Immature natural killer cell (primary cell): ENCODE measurements at regions not wholly inside any gene's neighbourhood (a gene's known extent, or its start where the extent isn't known, plus 50 kb on each side); places are given as distances from the start of the nearest gene placed in this dataset.

ENCODE experiments used
- DNase-seq, 3 donors: peaks; one replicate each; pipeline ENCODE4 v3.0.0; 2022; ENCODE audit warnings: mixed read lengths in 1 of 3
- H3K27ac Mint-ChIP-seq, 6 donors: one replicate each; pipeline ENCODE4 v1.8.0; 2020; ENCODE audit warnings: mixed read lengths in 6 of 6, mild to moderate bottlenecking in 5 of 6, inconsistent platforms in 4 of 6, moderate library complexity in 3 of 6
- H3K27me3 Mint-ChIP-seq, 3 donors: one replicate each; pipeline ENCODE4 v1.8.0; 2020 to 2021; ENCODE audit warnings: low read depth in 3 of 3, mild to moderate bottlenecking in 3 of 3, mixed read lengths in 3 of 3, moderate library complexity in 3 of 3, inconsistent platforms in 1 of 3
- H3K36me3 Mint-ChIP-seq, 3 donors: one replicate each; pipeline ENCODE4 v1.8.0; 2020; ENCODE audit warnings: mixed read lengths in 3 of 3, inconsistent platforms in 2 of 3, mild to moderate bottlenecking in 2 of 3
- H3K4me1 Mint-ChIP-seq, 2 donors: one replicate each; pipeline ENCODE4 v1.8.0; 2020; ENCODE audit warnings: inconsistent platforms in 2 of 2, mild to moderate bottlenecking in 2 of 2, mixed read lengths in 2 of 2, moderate library complexity in 1 of 2
- H3K4me3 Mint-ChIP-seq, 5 donors: one replicate each; pipeline ENCODE4 v1.8.0; 2020; ENCODE audit warnings: mild to moderate bottlenecking in 5 of 5, mixed read lengths in 5 of 5, inconsistent platforms in 3 of 5, moderate library complexity in 3 of 5
- H3K9me3 Mint-ChIP-seq, 6 donors: one replicate each; pipeline ENCODE4 v1.8.0; 2020; ENCODE audit warnings: mild to moderate bottlenecking in 6 of 6, mixed read lengths in 6 of 6, inconsistent platforms in 4 of 6, moderate library complexity in 3 of 6

DNA sequence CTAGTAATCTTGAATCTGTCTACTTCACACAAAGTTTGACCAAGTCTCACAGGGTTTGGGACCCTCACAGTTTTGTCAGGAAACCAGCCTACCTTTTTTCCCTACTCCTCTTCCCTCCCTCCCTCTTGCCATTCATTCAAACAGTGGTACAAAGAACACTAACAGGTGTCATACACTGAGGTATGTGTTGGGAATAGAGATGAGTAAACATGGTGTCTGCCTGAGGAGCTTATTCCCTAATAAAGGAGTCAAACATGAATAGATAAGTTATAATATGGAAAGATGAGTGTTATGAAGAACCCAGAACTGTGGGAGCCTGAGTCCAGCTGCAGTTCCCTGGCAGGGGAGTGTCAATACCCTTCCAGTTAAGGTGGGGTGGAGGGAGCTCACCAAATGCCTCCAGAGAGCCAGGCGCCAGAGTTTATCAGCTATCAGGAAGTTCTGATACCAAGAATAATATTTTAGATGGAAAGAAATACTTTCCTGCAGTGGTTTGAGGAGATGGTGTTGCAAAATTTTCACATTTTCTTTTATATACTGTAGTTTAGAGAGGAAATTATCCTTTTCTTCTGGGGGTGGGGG, 183.4 kb upstream of the NR3C1 start:
- Mint-ChIP-seq H3K27ac (no peak overlapping the region), H3K27me3 (peaks cover 0 to 8% (median 0%) of the 10 kb centered on the region in 3 donors), H3K4me1 (peaks cover 19 to 21% of the 10 kb centered on the region in 2 donors), H3K36me3 (no peaks in the 10 kb centered on the region), H3K9me3 (no peaks in the 10 kb centered on the region), H3K4me3 (no peak overlapping the region)
- no peak for DNase-seq

DNA sequence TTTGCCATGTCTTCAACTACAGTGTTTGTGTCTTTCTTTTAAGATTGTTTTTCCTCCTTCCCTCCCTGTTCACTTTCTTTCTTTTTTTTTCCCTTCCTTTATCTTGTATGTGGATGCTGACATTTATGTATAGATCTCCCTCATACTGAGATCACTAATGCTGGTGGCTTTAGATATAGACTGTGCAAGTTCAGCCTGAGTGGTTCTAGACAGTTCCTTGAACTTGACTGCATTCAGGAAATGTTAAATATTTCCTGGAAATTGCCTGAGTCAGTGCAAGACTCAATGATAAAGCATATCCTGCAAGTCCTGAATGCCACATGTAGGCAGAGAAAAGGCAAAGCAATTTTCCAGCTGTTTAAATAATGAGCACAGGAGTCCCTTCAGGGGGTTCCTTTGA, 182.5 kb upstream of the NR3C1 start:
- peaks cover 19 to 23% of the 10 kb centered on the region in 2 donors for H3K4me1 Mint-ChIP-seq
- no peaks in the 10 kb centered on the region for H3K36me3 Mint-ChIP-seq
- H3K27ac Mint-ChIP-seq: no peak overlapping the region
- no peaks in the 10 kb centered on the region for H3K9me3 Mint-ChIP-seq
- DNase-seq: no peak
- peaks cover 0 to 8% (median 2%) of the 10 kb centered on the region in 3 donors for H3K27me3 Mint-ChIP-seq
- H3K4me3 Mint-ChIP-seq: no peak overlapping the region

DNA sequence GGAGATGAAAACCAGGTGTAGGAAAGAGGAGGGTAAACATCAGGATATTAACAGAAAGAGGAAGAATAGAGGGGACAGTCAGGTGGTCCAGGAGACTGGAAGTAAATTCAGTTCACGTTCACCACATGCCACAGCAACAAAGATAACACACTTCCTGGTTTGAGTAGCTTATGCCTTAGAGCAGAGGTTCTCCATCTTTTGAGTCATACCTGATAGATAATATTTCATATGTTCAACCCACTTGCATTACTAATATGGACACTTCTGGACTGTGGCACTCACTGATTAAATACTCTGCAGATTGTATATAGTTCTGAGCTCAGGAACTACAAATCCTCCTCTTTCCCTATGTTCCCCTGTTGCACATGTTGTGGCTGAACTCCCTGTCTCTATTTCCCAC, 179.9 kb upstream of the NR3C1 start:
- Mint-ChIP-seq H3K27ac (peak overlapping the region in 3 of 6 donors; percentile 8 to 41 (median 19)), H3K4me3 (peak overlapping the region in 1 of 5 donors; percentile 27), H3K9me3 (no peaks in the 10 kb centered on the region), H3K36me3 (no peaks in the 10 kb centered on the region), H3K27me3 (peaks cover 0 to 5% (median 2%) of the 10 kb centered on the region in 3 donors), H3K4me1 (peaks cover 19 to 23% of the 10 kb centered on the region in 2 donors)
- DNase-seq: no peak

DNA sequence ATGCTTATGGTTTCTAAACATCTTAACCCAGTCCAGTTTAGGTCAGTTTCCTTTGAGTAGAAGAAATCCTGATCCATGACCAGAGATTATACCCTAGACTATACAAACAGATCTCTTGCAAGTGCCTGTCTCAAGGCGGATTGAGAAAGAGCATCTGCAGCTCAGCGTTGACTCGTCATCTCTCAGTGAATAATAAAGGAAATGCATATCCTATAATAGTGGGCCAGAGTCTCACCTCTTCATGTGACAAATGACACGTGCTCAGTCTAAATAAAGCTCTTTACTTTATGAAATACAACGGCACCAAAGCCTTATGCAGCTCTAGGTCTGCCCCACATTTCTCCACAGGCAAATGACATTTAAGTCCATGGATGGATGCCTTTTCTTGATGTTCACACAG, 179.4 kb upstream of the NR3C1 start:
- H3K36me3 Mint-ChIP-seq: no peaks in the 10 kb centered on the region
- peaks cover 19 to 23% of the 10 kb centered on the region in 2 donors for H3K4me1 Mint-ChIP-seq
- H3K4me3 Mint-ChIP-seq: peak overlapping the region in 1 of 5 donors; percentile 27

GRCh38 chr5:143582176-143582575, 178.7 kb upstream of the NR3C1 start:
- DNase-seq: no peak
- Mint-ChIP-seq H3K4me3 (no peak overlapping the region), H3K36me3 (no peaks in the 10 kb centered on the region), H3K27me3 (peaks cover 0 to 5% (median 2%) of the 10 kb centered on the region in 3 donors), H3K27ac (no peak overlapping the region), H3K9me3 (no peaks in the 10 kb centered on the region), H3K4me1 (peaks cover 19 to 23% of the 10 kb centered on the region in 2 donors)

More for the DNA sequence above, 179.4 kb upstream of the NR3C1 start:
- no peaks in the 10 kb centered on the region for H3K9me3 Mint-ChIP-seq
- peak in 2 of 3 donors; percentile 14 to 21 for DNase-seq
- peaks cover 0 to 5% (median 2%) of the 10 kb centered on the region in 3 donors for H3K27me3 Mint-ChIP-seq
- H3K27ac Mint-ChIP-seq: peak overlapping the region in 2 of 6 donors; percentile 5 to 41

GRCh38 chr5:143581649-143582048, 178.2 kb upstream of the NR3C1 start:
- Mint-ChIP-seq H3K4me1 (peaks cover 19 to 23% of the 10 kb centered on the region in 2 donors), H3K27ac (no peak overlapping the region), H3K9me3 (no peaks in the 10 kb centered on the region), H3K4me3 (no peak overlapping the region), H3K36me3 (no peaks in the 10 kb centered on the region), H3K27me3 (peaks cover 0 to 3% (median 2%) of the 10 kb centered on the region in 3 donors)
- DNase-seq: no peak

DNA sequence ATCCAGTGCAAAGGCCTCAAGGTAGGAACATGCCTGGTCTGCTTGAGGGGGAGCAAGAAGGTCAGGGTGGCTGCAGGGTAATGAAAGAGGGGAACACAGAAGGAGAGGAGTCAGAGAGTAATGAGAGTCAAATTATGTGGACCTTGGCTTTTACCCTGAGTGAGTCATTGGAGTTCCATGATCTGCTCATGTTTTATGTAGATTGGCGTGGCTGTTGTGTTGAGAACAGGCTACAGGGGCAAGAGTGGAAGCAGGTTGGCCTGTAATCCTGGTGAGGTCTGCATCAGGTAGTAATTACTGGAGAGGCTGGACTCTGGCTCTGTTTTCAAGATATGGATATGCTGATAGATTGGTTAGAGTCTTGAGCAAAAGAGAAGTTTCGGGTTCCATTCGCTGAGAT, 177.7 kb upstream of the NR3C1 start:
- no peaks in the 10 kb centered on the region for H3K9me3 Mint-ChIP-seq
- H3K36me3 Mint-ChIP-seq: no peaks in the 10 kb centered on the region
- H3K27ac Mint-ChIP-seq: no peak overlapping the region
- no peak overlapping the region for H3K4me3 Mint-ChIP-seq
- peaks cover 0 to 2% (median 2%) of the 10 kb centered on the region in 3 donors for H3K27me3 Mint-ChIP-seq
- peaks cover 19 to 23% of the 10 kb centered on the region in 2 donors for H3K4me1 Mint-ChIP-seq
- DNase-seq: no peak

GRCh38 chr5:143576711-143577484, 173.4 kb upstream of the NR3C1 start:
- H3K36me3 Mint-ChIP-seq: no peaks in the 10 kb centered on the region
- peaks cover 0 to 4% (median 3%) of the 10 kb centered on the region in 3 donors for H3K27me3 Mint-ChIP-seq
- H3K4me3 Mint-ChIP-seq: no peak overlapping the region
- H3K4me1 Mint-ChIP-seq: peaks cover under 1 to 2% of the 10 kb centered on the region in 2 donors
- H3K27ac Mint-ChIP-seq: no peak overlapping the region
- no peak for DNase-seq
- H3K9me3 Mint-ChIP-seq: no peaks in the 10 kb centered on the region

GRCh38 chr5:143575286-143575685, 171.8 kb upstream of the NR3C1 start:
- Mint-ChIP-seq H3K4me1 (no peaks in the 10 kb centered on the region), H3K27me3 (peaks cover 0 to 4% (median 1%) of the 10 kb centered on the region in 3 donors), H3K9me3 (no peaks in the 10 kb centered on the region), H3K4me3 (no peak overlapping the region), H3K27ac (no peak overlapping the region), H3K36me3 (no peaks in the 10 kb centered on the region)
- DNase-seq: no peak

GRCh38 chr5:143574236-143574635, 170.8 kb upstream of the NR3C1 start:
- no peak for DNase-seq
- Mint-ChIP-seq H3K27me3 (peaks cover 0 to 4% (median 1%) of the 10 kb centered on the region in 3 donors), H3K36me3 (no peaks in the 10 kb centered on the region), H3K9me3 (no peaks in the 10 kb centered on the region), H3K4me3 (no peak overlapping the region), H3K27ac (no peak overlapping the region), H3K4me1 (no peaks in the 10 kb centered on the region)

DNA sequence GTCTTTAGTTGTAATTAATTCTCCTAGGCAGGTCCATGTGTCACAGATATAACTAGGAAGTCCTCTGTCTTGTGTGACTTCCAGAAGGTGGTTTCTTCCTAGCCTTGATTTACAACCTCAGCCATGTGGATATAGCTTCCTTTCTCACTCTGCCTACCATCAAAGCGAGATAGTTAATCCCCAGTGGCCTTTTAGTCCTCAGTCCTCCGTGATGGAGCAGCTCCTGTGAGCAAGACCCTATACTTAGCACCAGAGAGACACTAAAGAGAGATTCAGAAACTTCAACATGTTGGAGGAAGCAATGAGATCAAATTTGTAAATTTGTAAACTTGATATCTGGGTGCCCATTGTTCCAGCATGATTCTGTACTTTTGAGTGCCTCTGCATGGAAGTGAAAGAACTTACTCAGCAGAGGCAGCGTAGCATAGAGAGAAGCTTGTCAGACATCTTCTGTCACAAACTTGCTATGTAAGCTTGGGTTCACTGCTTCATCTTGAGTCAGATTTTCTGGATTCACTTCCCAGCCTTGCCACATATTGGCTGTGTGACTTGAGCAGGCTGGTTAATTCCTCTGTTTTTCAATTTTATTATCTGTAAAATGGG, 170.2 kb upstream of the NR3C1 start:
- no peaks in the 10 kb centered on the region for H3K9me3 Mint-ChIP-seq
- no peaks in the 10 kb centered on the region for H3K36me3 Mint-ChIP-seq
- no peak overlapping the region for H3K27ac Mint-ChIP-seq
- no peak overlapping the region for H3K4me3 Mint-ChIP-seq
- peaks cover 0 to 4% (median 1%) of the 10 kb centered on the region in 3 donors for H3K27me3 Mint-ChIP-seq
- no peaks in the 10 kb centered on the region for H3K4me1 Mint-ChIP-seq
- DNase-seq: no peak

- Mint-ChIP-seq H3K36me3 (no peaks in the 10 kb centered on the region), H3K4me1 (no peaks in the 10 kb centered on the region), H3K4me3 (no peak overlapping the region), H3K27ac (no peak overlapping the region), H3K27me3 (peaks cover 0 to 4% (median 1%) of the 10 kb centered on the region in 3 donors), H3K9me3 (no peaks in the 10 kb centered on the region)
- DNase-seq: no peak
Observed at GRCh38 chr5:143572671-143573070, 169.2 kb upstream of the NR3C1 start.

DNA sequence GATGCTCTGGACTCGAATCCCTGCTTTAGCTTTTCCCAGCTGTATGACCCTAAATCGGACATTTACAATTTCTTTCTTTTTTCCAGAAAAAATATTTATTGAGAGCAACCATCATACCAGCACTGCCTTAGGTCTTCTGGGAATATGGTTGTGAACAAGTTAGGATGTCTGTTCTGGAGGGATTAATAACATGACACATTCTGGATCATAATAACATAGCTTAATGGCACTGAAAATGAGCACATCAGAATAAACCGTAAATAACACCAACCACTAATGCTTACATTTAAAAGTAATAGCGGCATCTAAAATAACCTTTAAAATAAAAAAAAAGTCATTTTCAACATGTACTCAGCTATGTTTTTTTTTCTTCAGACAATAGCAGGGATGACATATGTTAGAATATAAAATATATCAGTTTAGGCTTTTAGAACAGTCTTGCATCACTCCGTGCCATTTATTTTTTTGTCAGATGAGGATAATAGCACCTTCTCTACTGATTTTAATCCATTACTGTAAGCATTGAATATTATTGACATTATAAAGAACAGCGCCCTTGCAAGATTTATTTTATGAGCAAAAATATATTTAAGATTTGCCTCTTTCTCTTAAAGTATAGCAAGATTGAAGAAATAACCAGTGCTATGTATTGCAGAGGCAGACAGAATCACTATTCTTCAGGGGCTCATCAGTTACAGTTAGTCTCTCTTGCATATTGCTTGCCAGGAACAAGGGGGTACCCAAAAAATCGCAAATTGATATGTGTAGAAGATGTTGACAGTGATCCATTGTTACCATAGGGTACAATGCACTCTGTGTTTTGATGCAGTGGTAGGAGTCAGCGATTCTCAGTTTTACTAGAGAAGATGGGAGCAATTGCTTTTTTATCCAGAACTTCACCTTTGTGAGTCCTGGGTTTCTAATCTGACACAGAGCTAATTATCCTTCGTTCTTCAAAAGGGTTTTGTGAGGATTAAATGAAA, 168.4 kb upstream of the NR3C1 start:
- Mint-ChIP-seq H3K27me3 (peaks cover 0 to 4% (median 4%) of the 10 kb centered on the region in 3 donors), H3K9me3 (no peaks in the 10 kb centered on the region), H3K36me3 (no peaks in the 10 kb centered on the region), H3K4me3 (no peak overlapping the region), H3K4me1 (no peaks in the 10 kb centered on the region), H3K27ac (no peak overlapping the region)
- no peak for DNase-seq
